ENCODE measurements at regions not wholly inside any gene's neighbourhood (a gene's known extent, or its start where the extent isn't known, plus 50 kb on each side); places are given as distances from the start of the nearest gene placed in this dataset.

DNA sequence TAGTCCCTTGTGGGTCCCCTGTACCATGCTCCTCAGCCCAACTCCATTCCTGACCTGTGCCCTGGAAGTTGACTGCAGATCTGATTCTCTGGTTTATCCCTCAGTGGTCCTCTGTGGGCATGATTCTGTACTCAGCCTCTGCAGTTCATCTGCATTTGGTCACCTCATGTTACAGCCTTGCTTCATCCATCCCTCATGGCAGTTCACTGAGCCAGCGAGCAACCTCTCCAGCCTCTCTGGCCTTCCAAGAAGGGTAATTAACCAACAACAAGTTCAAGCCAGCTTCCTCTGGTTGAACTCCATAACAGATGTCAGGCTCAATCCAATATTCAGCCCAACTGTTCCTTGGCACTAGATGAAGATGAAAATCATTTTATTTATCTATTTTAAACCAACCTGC lies 509.5 kb downstream of the NTRK3 start:
- Histone ChIP-seq H3K4me1 (ENCODE audit: insufficient read depth) (no peaks in the 10 kb centered on the region), H3K4me3 (no peak overlapping the region), H3F3A (replicated peaks; ENCODE audit: low read depth) (no peaks in the 10 kb centered on the region), H3K27ac (ENCODE audit: low read depth) (no peak overlapping the region), H3K36me3 (ENCODE audit: insufficient read depth) (no peaks in the 10 kb centered on the region), H3K79me2 (replicated peaks; ENCODE audit: insufficient read depth) (no peaks in the 10 kb centered on the region), H4K20me1 (replicated peaks; ENCODE audit: insufficient read depth) (no peaks in the 10 kb centered on the region), H3K9me2 (ENCODE audit: insufficient read depth) (no peaks in the 10 kb centered on the region), H3K27me3 (ENCODE audit: insufficient read depth) (no peaks in the 10 kb centered on the region), H3K4me2 (no peak overlapping the region), H2AFZ (no peak overlapping the region)
- H3K27me3 Mint-ChIP-seq (ENCODE audit: insufficient read depth, low read depth, poor library complexity): no peaks in the 10 kb centered on the region
- ATAC-seq (no peak), DNase-seq (ENCODE audit: low spot score) (no peak)
- H3K4me3 Mint-ChIP-seq: no peak overlapping the region
- TF ChIP-seq ZNF114 (CRISPR knock-in tag; IDR thresholded peaks at IDR 0.05) (no peak), EZH2 (IDR thresholded peaks at IDR 0.05; ENCODE audit: low read depth, unreplicated experiment) (no peak), EZH2phosphoT487 (IDR thresholded peaks at IDR 0.05; ENCODE audit: unreplicated experiment) (no peak), NANOG (IDR thresholded peaks at IDR 0.05; ENCODE audit: borderline replicate concordance) (no peak), STAT1 (IDR thresholded peaks at IDR 0.05; ENCODE audit: unreplicated experiment) (no peak), JUNB (IDR thresholded peaks at IDR 0.05; ENCODE audit: unreplicated experiment) (no peak), POLR2AphosphoS5 (IDR thresholded peaks at IDR 0.05; ENCODE audit: low read depth) (no peak), CREB1 (CRISPR knock-in tag; IDR thresholded peaks at IDR 0.05; ENCODE audit: low read depth) (no peak), ZNF331 (CRISPR knock-in tag; IDR thresholded peaks at IDR 0.05; ENCODE audit: low read depth) (no peak)
- TF ChIP-seq, protein P1, sequence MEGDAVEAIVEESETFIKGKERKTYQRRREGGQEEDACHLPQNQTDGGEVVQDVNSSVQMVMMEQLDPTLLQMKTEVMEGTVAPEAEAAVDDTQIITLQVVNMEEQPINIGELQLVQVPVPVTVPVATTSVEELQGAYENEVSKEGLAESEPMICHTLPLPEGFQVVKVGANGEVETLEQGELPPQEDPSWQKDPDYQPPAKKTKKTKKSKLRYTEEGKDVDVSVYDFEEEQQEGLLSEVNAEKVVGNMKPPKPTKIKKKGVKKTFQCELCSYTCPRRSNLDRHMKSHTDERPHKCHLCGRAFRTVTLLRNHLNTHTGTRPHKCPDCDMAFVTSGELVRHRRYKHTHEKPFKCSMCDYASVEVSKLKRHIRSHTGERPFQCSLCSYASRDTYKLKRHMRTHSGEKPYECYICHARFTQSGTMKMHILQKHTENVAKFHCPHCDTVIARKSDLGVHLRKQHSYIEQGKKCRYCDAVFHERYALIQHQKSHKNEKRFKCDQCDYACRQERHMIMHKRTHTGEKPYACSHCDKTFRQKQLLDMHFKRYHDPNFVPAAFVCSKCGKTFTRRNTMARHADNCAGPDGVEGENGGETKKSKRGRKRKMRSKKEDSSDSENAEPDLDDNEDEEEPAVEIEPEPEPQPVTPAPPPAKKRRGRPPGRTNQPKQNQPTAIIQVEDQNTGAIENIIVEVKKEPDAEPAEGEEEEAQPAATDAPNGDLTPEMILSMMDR (conservative IDR thresholded peaks at IDR 0.05; ENCODE audit: low read depth in 2 of 2): no peak
- TF ChIP-seq, protein P2, sequence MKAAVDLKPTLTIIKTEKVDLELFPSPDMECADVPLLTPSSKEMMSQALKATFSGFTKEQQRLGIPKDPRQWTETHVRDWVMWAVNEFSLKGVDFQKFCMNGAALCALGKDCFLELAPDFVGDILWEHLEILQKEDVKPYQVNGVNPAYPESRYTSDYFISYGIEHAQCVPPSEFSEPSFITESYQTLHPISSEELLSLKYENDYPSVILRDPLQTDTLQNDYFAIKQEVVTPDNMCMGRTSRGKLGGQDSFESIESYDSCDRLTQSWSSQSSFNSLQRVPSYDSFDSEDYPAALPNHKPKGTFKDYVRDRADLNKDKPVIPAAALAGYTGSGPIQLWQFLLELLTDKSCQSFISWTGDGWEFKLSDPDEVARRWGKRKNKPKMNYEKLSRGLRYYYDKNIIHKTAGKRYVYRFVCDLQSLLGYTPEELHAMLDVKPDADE (IDR thresholded peaks at IDR 0.05): no peak
- TF ChIP-seq, protein P3, sequence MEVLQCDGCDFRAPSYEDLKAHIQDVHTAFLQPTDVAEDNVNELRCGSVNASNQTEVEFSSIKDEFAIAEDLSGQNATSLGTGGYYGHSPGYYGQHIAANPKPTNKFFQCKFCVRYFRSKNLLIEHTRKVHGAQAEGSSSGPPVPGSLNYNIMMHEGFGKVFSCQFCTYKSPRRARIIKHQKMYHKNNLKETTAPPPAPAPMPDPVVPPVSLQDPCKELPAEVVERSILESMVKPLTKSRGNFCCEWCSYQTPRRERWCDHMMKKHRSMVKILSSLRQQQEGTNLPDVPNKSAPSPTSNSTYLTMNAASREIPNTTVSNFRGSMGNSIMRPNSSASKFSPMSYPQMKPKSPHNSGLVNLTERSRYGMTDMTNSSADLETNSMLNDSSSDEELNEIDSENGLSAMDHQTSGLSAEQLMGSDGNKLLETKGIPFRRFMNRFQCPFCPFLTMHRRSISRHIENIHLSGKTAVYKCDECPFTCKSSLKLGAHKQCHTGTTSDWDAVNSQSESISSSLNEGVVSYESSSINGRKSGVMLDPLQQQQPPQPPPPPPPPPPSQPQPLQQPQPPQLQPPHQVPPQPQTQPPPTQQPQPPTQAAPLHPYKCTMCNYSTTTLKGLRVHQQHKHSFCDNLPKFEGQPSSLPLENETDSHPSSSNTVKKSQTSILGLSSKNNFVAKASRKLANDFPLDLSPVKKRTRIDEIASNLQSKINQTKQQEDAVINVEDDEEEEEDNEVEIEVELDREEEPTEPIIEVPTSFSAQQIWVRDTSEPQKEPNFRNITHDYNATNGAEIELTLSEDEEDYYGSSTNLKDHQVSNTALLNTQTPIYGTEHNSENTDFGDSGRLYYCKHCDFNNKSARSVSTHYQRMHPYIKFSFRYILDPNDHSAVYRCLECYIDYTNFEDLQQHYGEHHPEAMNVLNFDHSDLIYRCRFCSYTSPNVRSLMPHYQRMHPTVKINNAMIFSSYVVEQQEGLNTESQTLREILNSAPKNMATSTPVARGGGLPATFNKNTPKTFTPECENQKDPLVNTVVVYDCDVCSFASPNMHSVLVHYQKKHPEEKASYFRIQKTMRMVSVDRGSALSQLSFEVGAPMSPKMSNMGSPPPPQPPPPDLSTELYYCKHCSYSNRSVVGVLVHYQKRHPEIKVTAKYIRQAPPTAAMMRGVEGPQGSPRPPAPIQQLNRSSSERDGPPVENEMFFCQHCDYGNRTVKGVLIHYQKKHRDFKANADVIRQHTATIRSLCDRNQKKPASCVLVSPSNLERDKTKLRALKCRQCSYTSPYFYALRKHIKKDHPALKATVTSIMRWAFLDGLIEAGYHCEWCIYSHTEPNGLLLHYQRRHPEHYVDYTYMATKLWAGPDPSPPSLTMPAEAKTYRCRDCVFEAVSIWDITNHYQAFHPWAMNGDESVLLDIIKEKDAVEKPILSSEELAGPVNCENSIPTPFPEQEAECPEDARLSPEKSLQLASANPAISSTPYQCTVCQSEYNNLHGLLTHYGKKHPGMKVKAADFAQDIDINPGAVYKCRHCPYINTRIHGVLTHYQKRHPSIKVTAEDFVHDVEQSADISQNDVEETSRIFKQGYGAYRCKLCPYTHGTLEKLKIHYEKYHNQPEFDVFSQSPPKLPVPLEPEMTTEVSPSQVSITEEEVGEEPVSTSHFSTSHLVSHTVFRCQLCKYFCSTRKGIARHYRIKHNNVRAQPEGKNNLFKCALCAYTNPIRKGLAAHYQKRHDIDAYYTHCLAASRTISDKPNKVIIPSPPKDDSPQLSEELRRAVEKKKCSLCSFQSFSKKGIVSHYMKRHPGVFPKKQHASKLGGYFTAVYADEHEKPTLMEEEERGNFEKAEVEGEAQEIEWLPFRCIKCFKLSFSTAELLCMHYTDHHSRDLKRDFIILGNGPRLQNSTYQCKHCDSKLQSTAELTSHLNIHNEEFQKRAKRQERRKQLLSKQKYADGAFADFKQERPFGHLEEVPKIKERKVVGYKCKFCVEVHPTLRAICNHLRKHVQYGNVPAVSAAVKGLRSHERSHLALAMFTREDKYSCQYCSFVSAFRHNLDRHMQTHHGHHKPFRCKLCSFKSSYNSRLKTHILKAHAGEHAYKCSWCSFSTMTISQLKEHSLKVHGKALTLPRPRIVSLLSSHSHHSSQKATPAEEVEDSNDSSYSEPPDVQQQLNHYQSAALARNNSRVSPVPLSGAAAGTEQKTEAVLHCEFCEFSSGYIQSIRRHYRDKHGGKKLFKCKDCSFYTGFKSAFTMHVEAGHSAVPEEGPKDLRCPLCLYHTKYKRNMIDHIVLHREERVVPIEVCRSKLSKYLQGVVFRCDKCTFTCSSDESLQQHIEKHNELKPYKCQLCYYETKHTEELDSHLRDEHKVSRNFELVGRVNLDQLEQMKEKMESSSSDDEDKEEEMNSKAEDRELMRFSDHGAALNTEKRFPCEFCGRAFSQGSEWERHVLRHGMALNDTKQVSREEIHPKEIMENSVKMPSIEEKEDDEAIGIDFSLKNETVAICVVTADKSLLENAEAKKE (CRISPR knock-in tag; IDR thresholded peaks at IDR 0.05): no peak
- TF ChIP-seq, protein P4, sequence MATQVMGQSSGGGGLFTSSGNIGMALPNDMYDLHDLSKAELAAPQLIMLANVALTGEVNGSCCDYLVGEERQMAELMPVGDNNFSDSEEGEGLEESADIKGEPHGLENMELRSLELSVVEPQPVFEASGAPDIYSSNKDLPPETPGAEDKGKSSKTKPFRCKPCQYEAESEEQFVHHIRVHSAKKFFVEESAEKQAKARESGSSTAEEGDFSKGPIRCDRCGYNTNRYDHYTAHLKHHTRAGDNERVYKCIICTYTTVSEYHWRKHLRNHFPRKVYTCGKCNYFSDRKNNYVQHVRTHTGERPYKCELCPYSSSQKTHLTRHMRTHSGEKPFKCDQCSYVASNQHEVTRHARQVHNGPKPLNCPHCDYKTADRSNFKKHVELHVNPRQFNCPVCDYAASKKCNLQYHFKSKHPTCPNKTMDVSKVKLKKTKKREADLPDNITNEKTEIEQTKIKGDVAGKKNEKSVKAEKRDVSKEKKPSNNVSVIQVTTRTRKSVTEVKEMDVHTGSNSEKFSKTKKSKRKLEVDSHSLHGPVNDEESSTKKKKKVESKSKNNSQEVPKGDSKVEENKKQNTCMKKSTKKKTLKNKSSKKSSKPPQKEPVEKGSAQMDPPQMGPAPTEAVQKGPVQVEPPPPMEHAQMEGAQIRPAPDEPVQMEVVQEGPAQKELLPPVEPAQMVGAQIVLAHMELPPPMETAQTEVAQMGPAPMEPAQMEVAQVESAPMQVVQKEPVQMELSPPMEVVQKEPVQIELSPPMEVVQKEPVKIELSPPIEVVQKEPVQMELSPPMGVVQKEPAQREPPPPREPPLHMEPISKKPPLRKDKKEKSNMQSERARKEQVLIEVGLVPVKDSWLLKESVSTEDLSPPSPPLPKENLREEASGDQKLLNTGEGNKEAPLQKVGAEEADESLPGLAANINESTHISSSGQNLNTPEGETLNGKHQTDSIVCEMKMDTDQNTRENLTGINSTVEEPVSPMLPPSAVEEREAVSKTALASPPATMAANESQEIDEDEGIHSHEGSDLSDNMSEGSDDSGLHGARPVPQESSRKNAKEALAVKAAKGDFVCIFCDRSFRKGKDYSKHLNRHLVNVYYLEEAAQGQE (IDR thresholded peaks at IDR 0.05; ENCODE audit: unreplicated experiment): no peak
- no peaks in the 10 kb centered on the region for H3K36me3 Mint-ChIP-seq (ENCODE audit: low read depth)
- H3K9me3 Mint-ChIP-seq: no peaks in the 10 kb centered on the region
- H3K27ac Mint-ChIP-seq: no peak overlapping the region
- no peaks in the 10 kb centered on the region for H3K4me1 Mint-ChIP-seq
